ENCODE measurements at regions not wholly inside any gene's neighbourhood (a gene's known extent, or its start where the extent isn't known, plus 50 kb on each side); places are given as distances from the start of the nearest gene placed in this dataset.
"Not testable (repeated sequence)": the region's sequence is repeated elsewhere in the genome, so short reads cannot be mapped to it uniquely, and the experiment has no call there.

DNA sequence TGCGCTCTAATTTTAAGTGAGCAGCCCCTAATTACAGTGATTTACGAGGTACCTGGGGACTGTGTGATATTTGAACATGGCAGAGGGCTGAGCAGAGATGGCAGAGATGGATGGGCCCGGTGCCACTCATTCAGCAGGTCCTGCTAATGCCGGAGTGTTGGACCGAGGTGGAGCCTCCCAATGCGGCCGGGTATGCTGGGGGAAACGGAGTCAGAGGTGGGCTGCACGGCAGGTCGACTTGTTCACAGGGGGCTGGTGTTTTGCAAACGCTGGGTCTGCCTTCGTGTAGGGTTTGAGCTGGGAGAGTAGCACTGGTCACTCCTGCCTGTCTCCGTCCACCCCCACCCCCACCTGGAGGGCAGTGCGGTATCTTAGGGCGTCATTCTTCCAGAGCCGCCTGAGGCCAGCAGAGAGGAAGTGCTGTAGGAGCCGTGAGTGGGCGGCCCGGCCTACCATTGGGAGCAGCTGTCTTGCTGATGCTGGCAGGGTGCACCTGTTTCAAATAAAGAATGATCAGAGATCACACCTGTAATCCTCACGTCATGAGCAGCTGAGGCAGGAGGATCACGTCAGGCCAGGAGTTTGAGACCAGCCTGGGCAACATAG, 122.6 kb downstream of the IGLL1 start:
- H3K4me1 ChIP-seq (ENCODE audit: control insufficient read depth in 1 of 2, insufficient read depth in 2 of 2, low read length in 2 of 2), result no peaks in the 10 kb centered on the region
- no peaks in the 10 kb centered on the region for H3K36me3 ChIP-seq (ENCODE audit: control insufficient read depth in 1 of 2, insufficient read depth in 2 of 2, low read length in 2 of 2)
- H3K27ac ChIP-seq (ENCODE audit: low read length), result no peak overlapping the region
- H3K4me3 ChIP-seq (ENCODE audit: low read depth in 1 of 2, low read length in 2 of 2), result no peak overlapping the region
- H3K27me3 ChIP-seq (ENCODE audit: low read depth, low read length), result no peaks in the 10 kb centered on the region
- H3K9me3 ChIP-seq (ENCODE audit: control insufficient read depth in 1 of 2, low read length in 2 of 2), result no peaks in the 10 kb centered on the region

DNA sequence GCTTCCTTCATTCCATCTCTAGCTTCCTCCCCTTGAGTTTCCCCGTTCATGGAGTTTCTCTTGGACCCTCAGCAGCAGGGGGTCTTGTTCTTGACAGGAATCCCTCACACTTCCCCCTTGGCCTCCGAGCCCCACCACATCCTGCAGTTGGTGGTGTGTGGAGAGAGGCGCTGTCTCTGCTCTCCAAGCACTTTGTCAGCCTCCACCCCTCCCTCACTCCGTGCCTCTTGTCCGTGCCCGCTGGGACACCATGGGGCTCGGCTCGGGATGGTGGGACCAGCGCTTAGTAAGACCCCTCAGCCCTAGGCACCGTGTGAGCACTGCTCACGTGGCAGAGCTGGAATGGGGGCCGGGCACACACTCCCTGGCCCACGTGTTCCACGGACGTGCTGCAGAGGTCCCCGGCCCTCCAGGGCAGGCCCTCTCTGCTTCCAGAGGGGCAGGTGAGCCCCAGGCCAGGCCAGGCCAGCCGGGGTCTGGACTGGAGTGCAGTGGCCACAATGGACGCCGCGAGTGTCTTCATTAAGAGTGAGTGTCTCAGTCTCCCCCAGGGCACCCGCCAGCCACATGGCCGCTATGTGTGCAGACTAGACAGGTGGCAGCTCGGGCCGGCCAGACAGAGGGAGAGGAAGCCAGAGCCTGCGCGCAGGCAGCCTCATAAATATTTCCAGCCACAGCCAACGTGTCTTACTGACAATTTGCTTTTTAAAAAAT, 123.3 kb downstream of the IGLL1 start:
- not testable (repeated sequence) for H3K27ac ChIP-seq (ENCODE audit: low read length); H3K4me3 ChIP-seq (ENCODE audit: low read depth in 1 of 2, low read length in 2 of 2); H3K27me3 ChIP-seq (ENCODE audit: low read depth, low read length); H3K4me1 ChIP-seq (ENCODE audit: control insufficient read depth in 1 of 2, insufficient read depth in 2 of 2, low read length in 2 of 2); H3K36me3 ChIP-seq (ENCODE audit: control insufficient read depth in 1 of 2, insufficient read depth in 2 of 2, low read length in 2 of 2); H3K9me3 ChIP-seq (ENCODE audit: control insufficient read depth in 1 of 2, low read length in 2 of 2)

DNA sequence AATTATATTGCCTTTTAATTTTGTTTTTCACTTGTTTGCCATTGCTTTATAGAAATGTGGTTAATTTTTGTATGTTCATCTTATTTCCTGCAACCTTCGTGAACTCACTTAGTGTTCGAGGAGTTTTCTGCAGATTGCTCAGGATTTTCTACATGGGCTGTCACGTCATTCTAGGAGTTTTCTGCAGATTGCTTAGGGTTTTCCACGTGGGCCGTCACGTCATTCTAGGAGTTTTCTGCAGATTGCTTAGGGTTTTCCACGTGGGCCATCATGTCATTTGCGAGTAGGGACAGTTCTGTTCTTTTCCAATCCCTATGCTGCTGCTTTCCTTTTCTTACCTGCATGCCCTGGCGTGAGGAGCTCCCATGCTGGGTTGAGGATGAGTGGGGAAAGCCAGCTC, 125.7 kb downstream of the IGLL1 start:
- not testable (repeated sequence) for H3K4me1 ChIP-seq (ENCODE audit: control insufficient read depth in 1 of 2, insufficient read depth in 2 of 2, low read length in 2 of 2); H3K4me3 ChIP-seq (ENCODE audit: low read depth in 1 of 2, low read length in 2 of 2); H3K36me3 ChIP-seq (ENCODE audit: control insufficient read depth in 1 of 2, insufficient read depth in 2 of 2, low read length in 2 of 2); H3K27ac ChIP-seq (ENCODE audit: low read length); H3K27me3 ChIP-seq (ENCODE audit: low read depth, low read length); H3K9me3 ChIP-seq (ENCODE audit: control insufficient read depth in 1 of 2, low read length in 2 of 2)

DNA sequence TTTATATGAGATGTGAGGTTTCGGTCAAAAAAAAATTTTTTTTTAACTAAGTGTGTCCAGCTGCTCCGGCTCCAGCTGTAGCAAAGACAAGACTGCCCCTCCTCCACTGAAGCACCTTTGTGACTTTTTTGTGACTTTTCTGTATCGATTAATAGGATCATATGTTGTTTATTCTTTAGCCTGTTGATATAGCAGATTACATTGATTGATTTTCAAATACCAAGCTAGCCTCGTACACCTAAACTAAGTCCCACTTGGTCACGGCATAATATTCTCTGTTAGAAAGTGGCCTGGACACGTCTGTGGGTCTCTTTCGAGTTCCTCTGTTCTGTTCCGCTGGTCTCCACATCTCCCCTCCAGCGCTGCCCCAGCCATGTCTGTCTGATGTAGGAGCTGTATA, 126.8 kb downstream of the IGLL1 start:
- Histone ChIP-seq H3K27ac (ENCODE audit: low read length) (no peak overlapping the region), H3K27me3 (ENCODE audit: low read depth, low read length) (no peaks in the 10 kb centered on the region), H3K4me1 (ENCODE audit: control insufficient read depth in 1 of 2, insufficient read depth in 2 of 2, low read length in 2 of 2) (no peaks in the 10 kb centered on the region), H3K36me3 (ENCODE audit: control insufficient read depth in 1 of 2, insufficient read depth in 2 of 2, low read length in 2 of 2) (no peaks in the 10 kb centered on the region), H3K4me3 (ENCODE audit: low read depth in 1 of 2, low read length in 2 of 2) (no peak overlapping the region), H3K9me3 (ENCODE audit: control insufficient read depth in 1 of 2, low read length in 2 of 2) (no peaks in the 10 kb centered on the region)

DNA sequence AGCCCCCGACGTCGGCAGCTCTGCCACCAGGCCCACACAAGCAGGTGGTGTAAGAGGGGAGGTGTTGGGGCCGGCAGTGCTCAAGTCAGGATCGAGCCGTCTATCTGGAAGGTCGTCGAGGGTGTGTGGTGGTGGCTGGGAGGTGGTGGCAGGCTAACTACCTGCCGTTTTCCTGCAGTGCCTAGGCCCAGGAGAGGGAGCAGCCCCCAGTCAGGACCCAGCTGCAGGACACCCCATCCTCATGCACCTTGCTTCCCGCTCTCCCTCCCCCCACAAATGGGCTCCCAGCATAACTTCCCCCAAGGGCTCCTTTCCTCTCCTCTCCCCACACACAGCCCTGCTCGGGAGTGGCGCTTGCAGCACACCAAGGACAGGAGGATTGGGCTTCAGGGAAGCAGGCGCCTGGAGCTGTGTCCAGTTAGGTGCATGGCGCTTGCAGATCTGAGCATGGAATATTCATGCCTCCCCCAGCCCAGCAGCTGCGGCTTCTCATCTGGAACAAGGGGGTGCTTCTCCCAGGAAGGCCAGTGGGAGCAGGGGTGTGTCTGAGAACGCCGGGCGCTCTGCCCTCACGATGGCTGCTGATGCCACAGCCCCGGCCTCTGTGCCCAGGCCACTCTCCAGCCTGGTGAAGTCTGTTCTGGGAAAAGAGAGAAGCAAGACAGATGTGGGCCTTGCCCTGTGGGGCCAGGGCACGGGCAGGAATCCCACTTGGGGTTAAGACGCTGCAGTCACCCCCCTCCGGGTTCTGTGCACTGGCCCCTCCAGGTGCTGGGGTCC, 127.7 kb downstream of the IGLL1 start:
- H3K9me3 ChIP-seq (ENCODE audit: control insufficient read depth in 1 of 2, low read length in 2 of 2), result no peaks in the 10 kb centered on the region
- H3K27ac ChIP-seq (ENCODE audit: low read length), result no peak overlapping the region
- no peak overlapping the region for H3K4me3 ChIP-seq (ENCODE audit: low read depth in 1 of 2, low read length in 2 of 2)
- no peaks in the 10 kb centered on the region for H3K36me3 ChIP-seq (ENCODE audit: control insufficient read depth in 1 of 2, insufficient read depth in 2 of 2, low read length in 2 of 2)
- no peaks in the 10 kb centered on the region for H3K4me1 ChIP-seq (ENCODE audit: control insufficient read depth in 1 of 2, insufficient read depth in 2 of 2, low read length in 2 of 2)
- H3K27me3 ChIP-seq (ENCODE audit: low read depth, low read length), result no peaks in the 10 kb centered on the region

DNA sequence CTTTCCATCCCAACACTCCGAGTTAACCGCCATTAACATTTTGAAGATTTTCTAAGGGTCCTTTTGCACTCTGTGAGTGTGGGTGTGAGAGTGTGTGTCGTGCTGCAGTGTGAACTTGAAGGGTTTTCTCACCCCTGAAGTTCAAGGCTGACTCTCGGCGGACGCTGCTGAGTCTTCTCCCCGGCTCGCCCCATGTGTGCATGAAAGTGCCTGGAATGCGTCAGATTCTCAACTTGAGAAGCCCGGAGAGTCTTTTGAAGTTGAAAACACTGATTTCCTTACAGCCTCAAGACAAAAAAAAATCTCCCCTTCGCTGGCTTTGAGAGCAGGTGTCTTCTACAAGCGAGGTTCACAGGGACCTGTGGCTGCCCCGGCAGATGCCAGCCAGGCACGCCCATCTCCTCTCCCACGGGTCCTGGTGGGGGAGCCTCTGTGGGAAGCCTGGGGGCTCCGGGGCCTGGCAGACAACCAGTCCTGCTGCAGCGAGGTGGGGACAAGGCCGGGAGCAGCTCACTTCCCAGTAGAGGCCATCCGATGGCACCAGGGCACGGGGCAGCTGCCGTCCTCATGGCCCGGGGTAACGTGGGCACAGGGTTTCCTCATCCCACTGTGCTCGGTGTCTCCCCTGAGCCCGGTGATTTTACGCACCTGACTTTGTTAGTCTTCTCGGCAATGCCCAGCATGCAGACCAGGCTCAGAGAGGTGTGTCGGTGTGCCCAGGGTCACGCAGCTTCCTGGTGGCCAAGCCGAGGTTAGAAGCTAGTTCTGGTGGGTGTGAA, 128.4 kb downstream of the IGLL1 start:
- H3K27me3 ChIP-seq (ENCODE audit: low read depth, low read length); H3K27ac ChIP-seq (ENCODE audit: low read length); H3K4me3 ChIP-seq (ENCODE audit: low read depth in 1 of 2, low read length in 2 of 2); H3K4me1 ChIP-seq (ENCODE audit: control insufficient read depth in 1 of 2, insufficient read depth in 2 of 2, low read length in 2 of 2); H3K36me3 ChIP-seq (ENCODE audit: control insufficient read depth in 1 of 2, insufficient read depth in 2 of 2, low read length in 2 of 2); H3K9me3 ChIP-seq (ENCODE audit: control insufficient read depth in 1 of 2, low read length in 2 of 2): not testable (repeated sequence)

DNA sequence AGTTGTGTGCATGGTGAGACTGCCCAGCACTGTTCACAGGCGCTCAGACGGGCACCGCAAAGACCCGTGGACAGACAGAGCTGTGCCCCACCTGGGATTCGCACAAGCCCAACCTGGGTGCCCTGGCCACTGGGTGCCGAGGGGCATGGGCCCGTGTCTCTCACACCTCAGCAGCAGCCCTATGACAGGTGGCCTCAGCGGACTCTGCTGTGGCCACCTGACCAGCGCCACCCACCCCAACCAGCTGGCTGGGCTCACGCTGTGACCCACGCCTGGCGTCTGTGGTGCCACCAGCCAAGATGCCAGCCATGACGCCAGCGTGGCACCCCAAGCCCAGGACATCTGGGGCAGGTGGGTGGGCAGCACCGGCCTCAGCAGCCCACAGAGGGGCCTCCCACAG, 129.3 kb downstream of the IGLL1 start:
- H3K9me3 ChIP-seq (ENCODE audit: control insufficient read depth in 1 of 2, low read length in 2 of 2); H3K4me1 ChIP-seq (ENCODE audit: control insufficient read depth in 1 of 2, insufficient read depth in 2 of 2, low read length in 2 of 2); H3K4me3 ChIP-seq (ENCODE audit: low read depth in 1 of 2, low read length in 2 of 2); H3K36me3 ChIP-seq (ENCODE audit: control insufficient read depth in 1 of 2, insufficient read depth in 2 of 2, low read length in 2 of 2); H3K27me3 ChIP-seq (ENCODE audit: low read depth, low read length); H3K27ac ChIP-seq (ENCODE audit: low read length): not testable (repeated sequence)

DNA sequence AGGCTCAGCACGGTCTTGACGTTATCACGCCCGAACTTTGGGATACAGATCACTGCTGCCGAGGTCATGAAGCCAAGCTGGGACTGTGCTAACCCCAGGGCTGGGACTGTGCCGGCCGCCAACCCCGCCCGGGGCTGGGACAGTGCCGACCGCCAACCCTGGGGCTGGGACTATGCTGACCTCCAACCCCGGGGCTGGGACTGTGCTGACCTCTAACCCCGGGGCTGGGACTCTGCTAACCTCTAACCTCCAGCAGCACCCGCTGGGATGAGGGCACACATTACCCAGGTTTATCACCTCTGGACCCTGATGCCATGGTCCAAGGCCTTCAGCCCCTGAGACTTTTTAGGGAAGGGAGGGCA, 129.7 kb downstream of the IGLL1 start:
- Histone ChIP-seq H3K36me3 (ENCODE audit: control insufficient read depth in 1 of 2, insufficient read depth in 2 of 2, low read length in 2 of 2) (no peaks in the 10 kb centered on the region), H3K27ac (ENCODE audit: low read length) (no peak overlapping the region), H3K9me3 (ENCODE audit: control insufficient read depth in 1 of 2, low read length in 2 of 2) (peaks cover 0 to 7% of the 10 kb centered on the region in 2 donors), H3K27me3 (ENCODE audit: low read depth, low read length) (no peaks in the 10 kb centered on the region), H3K4me1 (ENCODE audit: control insufficient read depth in 1 of 2, insufficient read depth in 2 of 2, low read length in 2 of 2) (no peaks in the 10 kb centered on the region), H3K4me3 (ENCODE audit: low read depth in 1 of 2, low read length in 2 of 2) (no peak overlapping the region)

DNA sequence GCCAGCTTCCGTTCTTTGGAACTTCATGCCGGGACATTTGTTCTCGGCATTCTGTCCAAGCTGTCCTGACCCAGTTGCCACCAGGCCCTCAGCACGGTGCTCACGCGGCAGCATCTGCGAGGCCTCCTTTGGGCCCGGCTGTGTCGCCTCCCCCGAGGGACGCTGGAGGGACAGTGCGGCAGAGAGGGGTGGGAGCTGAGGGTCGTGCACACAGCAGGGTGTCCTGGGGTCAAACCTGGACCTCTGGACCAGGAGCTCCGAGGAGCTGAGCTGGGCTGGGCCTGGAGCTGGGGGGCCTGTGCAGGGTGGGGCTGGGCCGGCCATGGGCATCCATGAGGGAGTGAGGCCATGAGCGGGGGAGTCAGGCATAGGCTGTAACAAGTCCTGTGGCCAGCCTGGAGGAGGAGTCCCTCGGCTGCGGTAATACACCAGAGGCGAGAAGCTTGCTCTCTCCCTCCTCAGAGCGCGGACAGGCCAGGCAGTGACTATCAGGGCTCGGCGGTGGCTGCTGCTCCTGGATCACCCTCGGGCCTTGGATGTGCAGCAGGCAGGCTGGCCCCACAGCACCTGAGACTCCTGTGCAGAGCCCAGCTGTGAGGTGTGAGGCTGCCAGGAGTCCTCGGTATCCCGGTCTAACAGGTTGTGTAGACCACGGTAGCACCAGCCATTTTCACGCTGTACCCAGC, 130.2 kb downstream of the IGLL1 start:
- H3K4me3 ChIP-seq (ENCODE audit: low read depth in 1 of 2, low read length in 2 of 2); H3K27me3 ChIP-seq (ENCODE audit: low read depth, low read length); H3K9me3 ChIP-seq (ENCODE audit: control insufficient read depth in 1 of 2, low read length in 2 of 2); H3K27ac ChIP-seq (ENCODE audit: low read length); H3K36me3 ChIP-seq (ENCODE audit: control insufficient read depth in 1 of 2, insufficient read depth in 2 of 2, low read length in 2 of 2); H3K4me1 ChIP-seq (ENCODE audit: control insufficient read depth in 1 of 2, insufficient read depth in 2 of 2, low read length in 2 of 2): not testable (repeated sequence)

DNA sequence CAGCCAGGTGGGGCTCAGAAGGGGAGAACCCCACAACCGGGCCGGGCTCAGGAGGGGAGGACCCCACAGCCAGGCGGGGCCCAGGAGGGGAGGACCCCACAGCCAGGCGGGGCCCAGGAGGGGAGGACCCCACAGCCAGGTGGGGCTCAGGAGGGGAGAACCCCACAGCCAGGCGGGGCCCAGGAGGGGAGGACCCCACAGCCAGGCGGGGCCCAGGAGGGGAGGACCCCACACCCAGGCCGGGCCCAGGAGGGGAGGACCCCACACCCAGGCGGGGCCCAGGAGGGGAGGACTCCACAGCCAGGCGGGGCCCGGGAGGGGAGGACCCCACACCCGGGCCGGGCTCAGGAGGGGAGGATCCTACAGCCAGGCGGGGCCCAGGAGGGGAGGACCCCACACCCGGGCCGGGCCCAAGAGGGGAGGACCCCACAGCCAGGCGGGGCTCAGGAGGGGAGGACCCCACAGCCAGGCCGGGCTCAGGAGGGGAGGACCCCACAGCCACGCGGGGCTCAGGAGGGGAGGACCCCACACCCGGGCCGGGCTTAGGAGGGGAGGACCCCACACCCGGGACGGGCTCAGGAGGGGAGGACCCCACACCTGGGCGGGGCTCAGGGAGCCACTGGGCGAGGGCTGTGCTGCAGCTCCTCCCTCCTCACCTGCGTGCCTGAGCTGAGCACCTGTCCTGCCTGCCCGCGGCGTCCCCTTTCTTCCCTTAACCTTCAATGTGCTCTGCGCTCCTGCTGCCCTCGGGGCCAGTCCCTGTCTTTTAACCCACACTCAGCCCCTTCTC, 131.4 kb downstream of the IGLL1 start:
- not testable (repeated sequence) for H3K9me3 ChIP-seq (ENCODE audit: control insufficient read depth in 1 of 2, low read length in 2 of 2); H3K36me3 ChIP-seq (ENCODE audit: control insufficient read depth in 1 of 2, insufficient read depth in 2 of 2, low read length in 2 of 2); H3K27ac ChIP-seq (ENCODE audit: low read length); H3K4me1 ChIP-seq (ENCODE audit: control insufficient read depth in 1 of 2, insufficient read depth in 2 of 2, low read length in 2 of 2); H3K4me3 ChIP-seq (ENCODE audit: low read depth in 1 of 2, low read length in 2 of 2); H3K27me3 ChIP-seq (ENCODE audit: low read depth, low read length)
